MM.1S (cell line): ENCODE measurements at regions not wholly inside any gene's neighbourhood (a gene's known extent, or its start where the extent isn't known, plus 50 kb on each side); places are given as distances from the start of the nearest gene placed in this dataset.

Experiments used
- DNase-seq: peaks from one replicate; pipeline ENCODE4 v3.0.0-alpha.2; 2015
- H2AFZ ChIP-seq: fragments of 300-600 bp; sonication (generic); 2 replicates; pipeline ENCODE4 v1.6.0; 2016; ENCODE audit warnings: antibody characterized with exemption, low read length
- H3F3A ChIP-seq: fragments of 300-600 bp; sonication (generic); 2 replicates; pipeline ENCODE4 v1.6.1; 2016; ENCODE audit warnings: mild to moderate bottlenecking, antibody characterized with exemption, low read length, moderate library complexity, mixed read lengths; ENCODE audit not compliant: insufficient read depth
- H3K27ac ChIP-seq: fragments of 300-600 bp; sonication (generic); 2 replicates; pipeline ENCODE4 v1.5.1; 2016; ENCODE audit warnings: mild to moderate bottlenecking, low read length
- H3K27me3 ChIP-seq: fragments of 300-600 bp; sonication (generic); replicated peaks from 2 replicates; pipeline ENCODE4 v1.6.0; 2016; ENCODE audit warnings: low read length; ENCODE audit not compliant: insufficient read depth
- H3K36me3 ChIP-seq: fragments of 300-600 bp; sonication (generic); replicated peaks from 2 replicates; pipeline ENCODE4 v1.6.1; 2016; ENCODE audit warnings: mild to moderate bottlenecking, low read length, mixed read lengths; ENCODE audit not compliant: insufficient read depth
- H3K4me1 ChIP-seq: fragments of 300-600 bp; sonication (generic); 2 replicates; pipeline ENCODE4 v1.6.1; 2016; ENCODE audit warnings: low read length, mixed read lengths
- H3K4me2 ChIP-seq: fragments of 300-600 bp; sonication (generic); 2 replicates; pipeline ENCODE4 v1.6.0; 2016; ENCODE audit warnings: low read depth, low read length
- H3K4me3 ChIP-seq: fragments of 300-600 bp; sonication (generic); 2 replicates; pipeline ENCODE4 v1.5.1; 2016; ENCODE audit warnings: low read length, mixed read lengths
- H3K79me2 ChIP-seq: fragments of 300-600 bp; sonication (generic); 2 replicates; pipeline ENCODE4 v1.6.1; 2016; ENCODE audit warnings: mixed run types, low read length, mixed read lengths
- H3K9ac ChIP-seq: fragments of 300-600 bp; sonication (generic); 2 replicates; pipeline ENCODE4 v1.6.1; 2016; ENCODE audit warnings: low read length, mixed read lengths
- H3K9me2 ChIP-seq: fragments of 300-600 bp; sonication (generic); replicated peaks from 2 replicates; pipeline ENCODE4 v1.6.1; 2016; ENCODE audit warnings: mild to moderate bottlenecking, low read length, mixed read lengths; ENCODE audit not compliant: insufficient read depth
- H3K9me3 ChIP-seq: fragments of 300-600 bp; sonication (generic); replicated peaks from 2 replicates; pipeline ENCODE4 v1.6.1; 2016; ENCODE audit warnings: mild to moderate bottlenecking, low read length, mixed read lengths; ENCODE audit not compliant: insufficient read depth
- H4K20me1 ChIP-seq: fragments of 300-600 bp; sonication (generic); 2 replicates; pipeline ENCODE4 v1.6.1; 2016; ENCODE audit warnings: mild to moderate bottlenecking, low read length, moderate library complexity, mixed read lengths; ENCODE audit not compliant: insufficient read depth
- CTCF ChIP-seq: fragments of 300-600 bp; sonication (generic); IDR thresholded peaks from 2 replicates; pipeline ENCODE4 v1.5.1; 2016; ENCODE audit warnings: antibody characterized with exemption, low read length, mixed read lengths
- EZH2 ChIP-seq: fragments of 300-600 bp; sonication (generic); optimal IDR thresholded peaks from 2 replicates; pipeline ENCODE3; 2017; ENCODE audit warnings: low read depth, mild to moderate bottlenecking, antibody characterized with exemption, low read length, mixed read lengths
- EZH2phosphoT487 ChIP-seq: fragments of 300-600 bp; sonication (generic); IDR thresholded peaks from 2 replicates; pipeline ENCODE4 v1.6.1; 2018; ENCODE audit warnings: antibody characterized with exemption, low read length

DNA sequence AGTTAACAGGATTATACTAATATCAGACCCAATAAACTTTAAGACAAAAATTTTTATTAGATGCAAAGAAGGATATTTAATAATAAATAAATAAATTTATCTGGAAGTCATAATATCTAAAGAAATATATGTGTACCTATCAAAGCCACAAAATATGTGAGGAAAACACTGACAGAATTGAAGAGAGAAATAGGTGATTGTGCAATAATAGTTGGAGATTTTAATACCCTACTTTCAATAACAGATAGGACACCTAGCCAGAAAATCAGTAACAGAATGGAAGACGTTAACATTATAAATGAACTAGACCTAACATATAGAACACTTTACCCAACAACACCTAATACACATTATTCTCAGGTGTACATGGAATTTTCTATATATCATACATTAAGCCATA lies 541.4 kb upstream of the SMC2 start:
- H3K9me3 ChIP-seq, result no peaks in the 10 kb centered on the region
- TF ChIP-seq EZH2 (no peak), CTCF (no peak), EZH2phosphoT487 (no peak)
- H2AFZ ChIP-seq, result no peak overlapping the region
- H3K9me2 ChIP-seq, result no peaks in the 10 kb centered on the region
- no peaks in the 10 kb centered on the region for H3K4me1 ChIP-seq
- H3F3A ChIP-seq, result no peaks in the 10 kb centered on the region
- H3K27me3 ChIP-seq, result no peaks in the 10 kb centered on the region
- H3K9ac ChIP-seq, result no peak overlapping the region
- H3K4me3 ChIP-seq, result no peak overlapping the region
- H4K20me1 ChIP-seq, result no peaks in the 10 kb centered on the region
- H3K27ac ChIP-seq, result no peak overlapping the region
- H3K36me3 ChIP-seq, result no peaks in the 10 kb centered on the region
- no peaks in the 10 kb centered on the region for H3K79me2 ChIP-seq
- H3K4me2 ChIP-seq, result no peak overlapping the region
- DNase-seq, result no peak

DNA sequence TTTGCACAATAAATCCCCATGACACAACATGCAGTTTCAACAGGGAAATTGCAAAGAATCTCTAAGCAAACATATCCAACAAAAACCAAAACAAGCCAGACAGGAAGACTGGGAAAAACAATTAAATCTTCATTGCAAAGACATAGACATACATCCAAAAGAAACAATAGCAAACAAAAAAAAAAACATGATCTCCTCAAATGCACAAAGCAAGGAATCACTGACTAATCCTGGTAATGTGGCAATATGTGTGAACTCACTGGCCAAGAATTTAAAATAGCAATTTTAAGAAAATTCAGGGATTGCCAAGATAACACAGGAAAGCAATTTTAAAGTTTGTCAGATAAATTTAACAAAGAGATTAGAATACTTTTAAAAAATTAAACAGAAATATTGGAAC lies 520.1 kb upstream of the SMC2 start:
- Histone ChIP-seq H3K9me2 (no peaks in the 10 kb centered on the region), H3F3A (no peaks in the 10 kb centered on the region), H3K9ac (no peak overlapping the region), H2AFZ (no peak overlapping the region), H3K36me3 (no peaks in the 10 kb centered on the region), H3K4me3 (no peak overlapping the region), H3K27me3 (no peaks in the 10 kb centered on the region), H3K4me2 (no peak overlapping the region), H3K4me1 (no peaks in the 10 kb centered on the region), H3K9me3 (no peaks in the 10 kb centered on the region), H3K27ac (no peak overlapping the region), H4K20me1 (no peaks in the 10 kb centered on the region), H3K79me2 (no peaks in the 10 kb centered on the region)
- TF ChIP-seq CTCF, result no peak
- TF ChIP-seq EZH2, result no peak
- no peak for TF ChIP-seq EZH2phosphoT487
- no peak for DNase-seq

DNA sequence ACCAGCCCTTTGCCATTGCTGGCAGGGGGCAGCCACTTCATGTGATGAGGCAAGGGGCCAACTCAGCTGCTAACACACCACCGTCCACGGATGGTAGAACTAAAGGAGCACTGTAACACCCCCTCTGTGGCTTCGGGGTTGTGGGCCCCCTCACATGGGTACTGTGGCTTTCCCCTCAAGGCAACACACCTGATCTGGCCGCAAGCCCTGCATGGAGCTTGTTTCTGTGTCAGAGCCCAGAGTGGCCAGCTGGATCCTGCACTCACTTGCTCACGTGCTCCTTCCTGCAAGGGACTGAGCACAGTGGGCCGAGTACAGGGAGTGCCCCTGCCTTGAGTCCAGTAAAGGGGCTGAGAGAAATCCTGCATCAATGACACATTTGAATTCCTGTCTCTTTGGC lies 507.4 kb upstream of the SMC2 start:
- no peak overlapping the region for H2AFZ ChIP-seq
- H3K36me3 ChIP-seq, result no peaks in the 10 kb centered on the region
- H3K4me1 ChIP-seq, result no peaks in the 10 kb centered on the region
- no peaks in the 10 kb centered on the region for H3K9me2 ChIP-seq
- H3K4me2 ChIP-seq, result no peak overlapping the region
- H3K27ac ChIP-seq, result no peak overlapping the region
- H3K79me2 ChIP-seq, result no peaks in the 10 kb centered on the region
- DNase-seq, result no peak
- H3K27me3 ChIP-seq, result no peaks in the 10 kb centered on the region
- TF ChIP-seq CTCF (no peak), EZH2phosphoT487 (no peak), EZH2 (no peak)
- H3K9ac ChIP-seq, result no peak overlapping the region
- H3K4me3 ChIP-seq, result no peak overlapping the region
- no peaks in the 10 kb centered on the region for H4K20me1 ChIP-seq
- no peaks in the 10 kb centered on the region for H3K9me3 ChIP-seq
- H3F3A ChIP-seq, result no peaks in the 10 kb centered on the region
